HEK293 (cell line): ENCODE measurements at regions not wholly inside any gene's neighbourhood (a gene's known extent, or its start where the extent isn't known, plus 50 kb on each side); places are given as distances from the start of the nearest gene placed in this dataset.

Experiments
- MEIS1 ChIP-seq: sonication (generic); formaldehyde crosslinking; IDR thresholded peaks from 2 replicates; pipeline ENCODE4 v1.8.1; 2022; ENCODE audit warnings: missing genetic modification reagents, mild to moderate bottlenecking, borderline replicate concordance
- TCF7L2 ChIP-seq: IDR thresholded peaks from 2 replicates; pipeline ENCODE4 v1.6.1; 2011; ENCODE audit warnings: low read depth, mild to moderate bottlenecking, inconsistent platforms, low read length, moderate library complexity, borderline replicate concordance
- ZBTB48 ChIP-seq: fragments of 450-650 bp; formaldehyde crosslinking; IDR thresholded peaks from 2 replicates; pipeline ENCODE4 v1.5.1; 2016; ENCODE audit warnings: missing biosample characterization, missing genetic modification characterization
- ZEB2 ChIP-seq: fragments of 450-650 bp; formaldehyde crosslinking; IDR thresholded peaks from 2 replicates; pipeline ENCODE4 v1.5.1; 2016; ENCODE audit warnings: missing biosample characterization, missing genetic modification characterization
- ZFP69B ChIP-seq: fragments of 450-650 bp; formaldehyde crosslinking; IDR thresholded peaks from 2 replicates; pipeline ENCODE4 v1.5.1; 2016; ENCODE audit warnings: missing biosample characterization, missing genetic modification characterization
- ZNF266 ChIP-seq: fragments of 450-650 bp; formaldehyde crosslinking; IDR thresholded peaks from 2 replicates; pipeline ENCODE4 v1.5.1; 2016; ENCODE audit warnings: missing biosample characterization, missing genetic modification characterization, low read depth
- ZNF426 ChIP-seq: fragments of 450-650 bp; formaldehyde crosslinking; IDR thresholded peaks from 2 replicates; pipeline ENCODE4 v1.5.1; 2017; ENCODE audit warnings: missing biosample characterization, missing genetic modification characterization, mild to moderate bottlenecking, inconsistent platforms, moderate library complexity
- ZNF558 ChIP-seq: fragments of 450-650 bp; formaldehyde crosslinking; IDR thresholded peaks from 2 replicates; pipeline ENCODE4 v1.5.1; 2016; ENCODE audit warnings: missing biosample characterization, missing genetic modification characterization
- ZNF596 ChIP-seq: fragments of 450-650 bp; IDR thresholded peaks from 2 replicates; pipeline ENCODE4 v1.5.0; 2018; ENCODE audit warnings: missing biosample characterization, mild to moderate bottlenecking, missing genetic modification characterization, moderate library complexity
- ZNF623 ChIP-seq: fragments of 450-650 bp; formaldehyde crosslinking; IDR thresholded peaks from 2 replicates; pipeline ENCODE4 v1.5.1; 2016; ENCODE audit warnings: missing biosample characterization, missing genetic modification characterization
- ZNF701 ChIP-seq: fragments of 450-650 bp; formaldehyde crosslinking; IDR thresholded peaks from 2 replicates; pipeline ENCODE4 v1.5.1; 2016; ENCODE audit warnings: missing biosample characterization, missing genetic modification characterization
- ZSCAN30 ChIP-seq: fragments of 450-650 bp; IDR thresholded peaks from 2 replicates; pipeline ENCODE4 v1.5.1; 2018; ENCODE audit warnings: missing biosample characterization, mild to moderate bottlenecking, missing genetic modification characterization, moderate library complexity
- TF ChIP-seq, protein P1 (sequence below): fragments of 450-650 bp; formaldehyde crosslinking; IDR thresholded peaks from 2 replicates; pipeline ENCODE4 v1.5.1; 2017; ENCODE audit warnings: missing biosample characterization, missing genetic modification characterization
- TF ChIP-seq, protein P2 (sequence below): fragments of 450-650 bp; formaldehyde crosslinking; IDR thresholded peaks from 2 replicates; pipeline ENCODE4 v1.5.1; 2016; ENCODE audit warnings: missing biosample characterization, missing genetic modification characterization
- TF ChIP-seq, protein P3 (sequence below): fragments of 450-650 bp; formaldehyde crosslinking; conservative IDR thresholded peaks from 2 replicates; pipeline ENCODE4 v1.5.1; 2016; ENCODE audit warnings: low read depth, missing biosample characterization, missing genetic modification characterization
- TF ChIP-seq, protein P4 (sequence below): fragments of 450-650 bp; formaldehyde crosslinking; conservative IDR thresholded peaks from 2 replicates; pipeline ENCODE4 v1.5.1; 2016; ENCODE audit warnings: low read depth, missing biosample characterization, missing genetic modification characterization

DNA sequence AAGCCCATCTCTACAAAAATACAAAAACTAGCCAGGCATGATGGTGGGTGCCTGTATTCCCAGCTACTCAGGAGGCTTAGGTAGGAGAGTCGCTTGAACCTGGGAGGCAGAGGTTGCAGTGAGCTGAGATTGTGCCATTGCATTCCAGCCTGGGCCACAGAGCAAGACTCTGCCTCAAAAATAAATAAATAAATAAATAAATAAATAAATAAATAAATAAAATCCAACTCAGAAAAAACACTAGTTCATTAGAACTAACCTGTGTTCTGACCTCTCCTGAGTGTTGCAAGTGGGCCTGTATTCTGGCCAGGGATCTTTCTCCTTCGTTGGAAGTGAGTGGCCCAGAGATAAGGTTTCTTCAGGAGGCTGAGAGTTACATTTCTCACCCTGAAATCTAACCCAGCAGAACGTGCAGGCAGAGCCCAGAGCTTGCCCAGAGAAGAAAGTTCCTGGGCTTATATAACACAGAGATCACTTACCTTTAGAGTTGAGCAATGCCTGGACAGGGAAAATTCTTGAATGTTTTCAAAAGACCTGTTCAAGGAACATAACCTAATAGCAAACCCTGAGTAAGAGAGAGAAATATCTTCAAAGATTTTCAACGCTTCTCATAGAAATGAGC is 583.9 kb downstream of the MCTP2 start (continued):
- no peak for TF ChIP-seq ZFP69B
- TF ChIP-seq ZEB2 (tag by site-specific recombination): no peak
- TF ChIP-seq TCF7L2: no peak
- peak; percentile 53 for TF ChIP-seq ZNF623 (tag by site-specific recombination)
- no peak for TF ChIP-seq ZBTB48
- TF ChIP-seq, protein P1, sequence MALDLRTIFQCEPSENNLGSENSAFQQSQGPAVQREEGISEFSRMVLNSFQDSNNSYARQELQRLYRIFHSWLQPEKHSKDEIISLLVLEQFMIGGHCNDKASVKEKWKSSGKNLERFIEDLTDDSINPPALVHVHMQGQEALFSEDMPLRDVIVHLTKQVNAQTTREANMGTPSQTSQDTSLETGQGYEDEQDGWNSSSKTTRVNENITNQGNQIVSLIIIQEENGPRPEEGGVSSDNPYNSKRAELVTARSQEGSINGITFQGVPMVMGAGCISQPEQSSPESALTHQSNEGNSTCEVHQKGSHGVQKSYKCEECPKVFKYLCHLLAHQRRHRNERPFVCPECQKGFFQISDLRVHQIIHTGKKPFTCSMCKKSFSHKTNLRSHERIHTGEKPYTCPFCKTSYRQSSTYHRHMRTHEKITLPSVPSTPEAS (tag by site-specific recombination): no peak
- TF ChIP-seq, protein P2, sequence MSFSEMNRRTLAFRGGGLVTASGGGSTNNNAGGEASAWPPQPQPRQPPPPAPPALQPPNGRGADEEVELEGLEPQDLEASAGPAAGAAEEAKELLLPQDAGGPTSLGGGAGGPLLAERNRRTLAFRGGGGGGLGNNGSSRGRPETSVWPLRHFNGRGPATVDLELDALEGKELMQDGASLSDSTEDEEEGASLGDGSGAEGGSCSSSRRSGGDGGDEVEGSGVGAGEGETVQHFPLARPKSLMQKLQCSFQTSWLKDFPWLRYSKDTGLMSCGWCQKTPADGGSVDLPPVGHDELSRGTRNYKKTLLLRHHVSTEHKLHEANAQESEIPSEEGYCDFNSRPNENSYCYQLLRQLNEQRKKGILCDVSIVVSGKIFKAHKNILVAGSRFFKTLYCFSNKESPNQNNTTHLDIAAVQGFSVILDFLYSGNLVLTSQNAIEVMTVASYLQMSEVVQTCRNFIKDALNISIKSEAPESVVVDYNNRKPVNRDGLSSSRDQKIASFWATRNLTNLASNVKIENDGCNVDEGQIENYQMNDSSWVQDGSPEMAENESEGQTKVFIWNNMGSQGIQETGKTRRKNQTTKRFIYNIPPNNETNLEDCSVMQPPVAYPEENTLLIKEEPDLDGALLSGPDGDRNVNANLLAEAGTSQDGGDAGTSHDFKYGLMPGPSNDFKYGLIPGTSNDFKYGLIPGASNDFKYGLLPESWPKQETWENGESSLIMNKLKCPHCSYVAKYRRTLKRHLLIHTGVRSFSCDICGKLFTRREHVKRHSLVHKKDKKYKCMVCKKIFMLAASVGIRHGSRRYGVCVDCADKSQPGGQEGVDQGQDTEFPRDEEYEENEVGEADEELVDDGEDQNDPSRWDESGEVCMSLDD: no peak
- TF ChIP-seq, protein P3, sequence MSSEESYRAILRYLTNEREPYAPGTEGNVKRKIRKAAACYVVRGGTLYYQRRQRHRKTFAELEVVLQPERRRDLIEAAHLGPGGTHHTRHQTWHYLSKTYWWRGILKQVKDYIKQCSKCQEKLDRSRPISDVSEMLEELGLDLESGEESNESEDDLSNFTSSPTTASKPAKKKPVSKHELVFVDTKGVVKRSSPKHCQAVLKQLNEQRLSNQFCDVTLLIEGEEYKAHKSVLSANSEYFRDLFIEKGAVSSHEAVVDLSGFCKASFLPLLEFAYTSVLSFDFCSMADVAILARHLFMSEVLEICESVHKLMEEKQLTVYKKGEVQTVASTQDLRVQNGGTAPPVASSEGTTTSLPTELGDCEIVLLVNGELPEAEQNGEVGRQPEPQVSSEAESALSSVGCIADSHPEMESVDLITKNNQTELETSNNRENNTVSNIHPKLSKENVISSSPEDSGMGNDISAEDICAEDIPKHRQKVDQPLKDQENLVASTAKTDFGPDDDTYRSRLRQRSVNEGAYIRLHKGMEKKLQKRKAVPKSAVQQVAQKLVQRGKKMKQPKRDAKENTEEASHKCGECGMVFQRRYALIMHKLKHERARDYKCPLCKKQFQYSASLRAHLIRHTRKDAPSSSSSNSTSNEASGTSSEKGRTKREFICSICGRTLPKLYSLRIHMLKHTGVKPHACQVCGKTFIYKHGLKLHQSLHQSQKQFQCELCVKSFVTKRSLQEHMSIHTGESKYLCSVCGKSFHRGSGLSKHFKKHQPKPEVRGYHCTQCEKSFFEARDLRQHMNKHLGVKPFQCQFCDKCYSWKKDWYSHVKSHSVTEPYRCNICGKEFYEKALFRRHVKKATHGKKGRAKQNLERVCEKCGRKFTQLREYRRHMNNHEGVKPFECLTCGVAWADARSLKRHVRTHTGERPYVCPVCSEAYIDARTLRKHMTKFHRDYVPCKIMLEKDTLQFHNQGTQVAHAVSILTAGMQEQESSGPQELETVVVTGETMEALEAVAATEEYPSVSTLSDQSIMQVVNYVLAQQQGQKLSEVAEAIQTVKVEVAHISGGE: peak; percentile 53
- TF ChIP-seq ZNF426 (tag by site-specific recombination): peak; percentile 66
- no peak for TF ChIP-seq ZNF266 (tag by site-specific recombination)
- TF ChIP-seq, protein P4, sequence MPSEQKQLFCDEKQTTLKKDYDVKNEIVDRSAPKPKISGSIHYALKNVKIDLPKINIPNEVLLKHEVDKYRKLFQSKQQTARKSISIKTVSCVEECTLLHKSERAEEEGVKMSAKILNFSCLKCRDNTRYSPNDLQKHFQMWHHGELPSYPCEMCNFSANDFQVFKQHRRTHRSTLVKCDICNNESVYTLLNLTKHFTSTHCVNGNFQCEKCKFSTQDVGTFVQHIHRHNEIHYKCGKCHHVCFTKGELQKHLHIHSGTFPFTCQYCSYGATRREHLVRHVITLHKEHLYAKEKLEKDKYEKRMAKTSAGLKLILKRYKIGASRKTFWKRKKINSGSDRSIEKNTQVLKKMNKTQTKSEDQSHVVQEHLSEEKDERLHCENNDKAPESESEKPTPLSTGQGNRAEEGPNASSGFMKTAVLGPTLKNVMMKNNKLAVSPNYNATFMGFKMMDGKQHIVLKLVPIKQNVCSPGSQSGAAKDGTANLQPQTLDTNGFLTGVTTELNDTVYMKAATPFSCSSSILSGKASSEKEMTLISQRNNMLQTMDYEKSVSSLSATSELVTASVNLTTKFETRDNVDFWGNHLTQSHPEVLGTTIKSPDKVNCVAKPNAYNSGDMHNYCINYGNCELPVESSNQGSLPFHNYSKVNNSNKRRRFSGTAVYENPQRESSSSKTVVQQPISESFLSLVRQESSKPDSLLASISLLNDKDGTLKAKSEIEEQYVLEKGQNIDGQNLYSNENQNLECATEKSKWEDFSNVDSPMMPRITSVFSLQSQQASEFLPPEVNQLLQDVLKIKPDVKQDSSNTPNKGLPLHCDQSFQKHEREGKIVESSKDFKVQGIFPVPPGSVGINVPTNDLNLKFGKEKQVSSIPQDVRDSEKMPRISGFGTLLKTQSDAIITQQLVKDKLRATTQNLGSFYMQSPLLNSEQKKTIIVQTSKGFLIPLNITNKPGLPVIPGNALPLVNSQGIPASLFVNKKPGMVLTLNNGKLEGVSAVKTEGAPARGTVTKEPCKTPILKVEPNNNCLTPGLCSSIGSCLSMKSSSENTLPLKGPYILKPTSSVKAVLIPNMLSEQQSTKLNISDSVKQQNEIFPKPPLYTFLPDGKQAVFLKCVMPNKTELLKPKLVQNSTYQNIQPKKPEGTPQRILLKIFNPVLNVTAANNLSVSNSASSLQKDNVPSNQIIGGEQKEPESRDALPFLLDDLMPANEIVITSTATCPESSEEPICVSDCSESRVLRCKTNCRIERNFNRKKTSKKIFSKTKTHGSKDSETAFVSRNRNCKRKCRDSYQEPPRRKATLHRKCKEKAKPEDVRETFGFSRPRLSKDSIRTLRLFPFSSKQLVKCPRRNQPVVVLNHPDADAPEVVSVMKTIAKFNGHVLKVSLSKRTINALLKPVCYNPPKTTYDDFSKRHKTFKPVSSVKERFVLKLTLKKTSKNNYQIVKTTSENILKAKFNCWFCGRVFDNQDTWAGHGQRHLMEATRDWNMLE: peak; percentile 74
- no peak for TF ChIP-seq MEIS1 (CRISPR knock-in tag)
- no peak for TF ChIP-seq ZNF596 (tag by site-specific recombination)
- TF ChIP-seq ZSCAN30 (tag by site-specific recombination): no peak
- no peak for TF ChIP-seq ZNF701
- TF ChIP-seq ZNF558 (tag by site-specific recombination): 0 out of 2 replicates have a peak, but pooled peaks have one; percentile 18
